ENCODE measurements at regions not wholly inside any gene's neighbourhood (a gene's known extent, or its start where the extent isn't known, plus 50 kb on each side); places are given as distances from the start of the nearest gene placed in this dataset.

- TF ChIP-seq KDM5B (IDR thresholded peaks at IDR 0.05; ENCODE audit: insufficient replicate concordance, low read depth, low read length), result no peak
- TF ChIP-seq ZNF507 (tag; conservative IDR thresholded peaks at IDR 0.05), result no peak
- TF ChIP-seq NFIX (CRISPR knock-in tag; IDR thresholded peaks at IDR 0.05; ENCODE audit: low read depth), result no peak
- no peak for TF ChIP-seq NR2C1 (IDR thresholded peaks at IDR 0.05)
- TF ChIP-seq NR2C1 (tag; IDR thresholded peaks at IDR 0.05), result no peak
- TF ChIP-seq CBX5 (IDR thresholded peaks at IDR 0.05; ENCODE audit: borderline replicate concordance, low read depth), result no peak
- no peak for TF ChIP-seq SREBF1 (IDR thresholded peaks at IDR 0.05; ENCODE audit: borderline replicate concordance, low read depth, low read length)
- TF ChIP-seq E2F4 (CRISPR knock-in tag; IDR thresholded peaks at IDR 0.05; ENCODE audit: low read depth), result no peak
- no peak for TF ChIP-seq NR2F6 (CRISPR knock-in tag; IDR thresholded peaks at IDR 0.05)
- no peak for TF ChIP-seq ATF3 (IDR thresholded peaks at IDR 0.05)
- no peak for TF ChIP-seq ATF3 (CRISPR knock-in tag; conservative IDR thresholded peaks at IDR 0.05)
- TF ChIP-seq PCBP1 (IDR thresholded peaks at IDR 0.05; ENCODE audit: low read depth, low read length, poor library complexity, severe bottlenecking), result no peak
- TF ChIP-seq RUNX1 (IDR thresholded peaks at IDR 0.05; ENCODE audit: low read depth), result no peak
- no peak for TF ChIP-seq NCOA1 (IDR thresholded peaks at IDR 0.05; ENCODE audit: low read depth)
- no peak for TF ChIP-seq TEAD2 (tag; IDR thresholded peaks at IDR 0.05)
- TF ChIP-seq THRB (CRISPR knock-in tag; conservative IDR thresholded peaks at IDR 0.05), result no peak
- TF ChIP-seq CBX1 (IDR thresholded peaks at IDR 0.05; ENCODE audit: low read depth), result no peak
- no peak for TF ChIP-seq TSC22D4 (tag; IDR thresholded peaks at IDR 0.05)
- no peak for TF ChIP-seq OTX1 (CRISPR knock-in tag; IDR thresholded peaks at IDR 0.05)
- no peak for TF ChIP-seq CREB5 (CRISPR knock-in tag; IDR thresholded peaks at IDR 0.05)
- no peak for TF ChIP-seq BRD4 (IDR thresholded peaks at IDR 0.05)
- CTCF ChIA-PET (ENCODE audit: low intra/inter-chr PET ratio), result no interaction called here
- FAIRE-seq (no peak), DNase-seq (ENCODE audit: extremely low read depth in 1 of 4, low spot score in 3 of 4) (no peak), ATAC-seq (no peak)
- WGBS (ENCODE audit: insufficient coverage, low coverage, missing lambda C conversion rate), result 0% methylated on average over 2 of the region's 2 CpGs
- POLR2A ChIA-PET, result no interaction called here
- BruUV-seq (replicated peaks), result no TSS peak
- H3K27ac ChIP-seq (ENCODE audit: extremely low read depth, low read depth, low read length), result no peak overlapping the region
- no peaks in the 10 kb centered on the region for H3K9me3 ChIP-seq (replicated peaks; ENCODE audit: control insufficient read depth, insufficient read depth, low read depth, low read length)
- intact Hi-C loops (cut with micrococcal nuclease), result no loop called here
- H3K4me1 ChIP-seq (replicated peaks in 1 of 2; ENCODE audit: control insufficient read depth in 2 of 2, insufficient read depth in 2 of 2, low read length in 2 of 2), result no peaks in the 10 kb centered on the region
- in situ Hi-C loops (cut with MboI), result no loop called here
- no peaks in the 10 kb centered on the region for H3K27me3 ChIP-seq (ENCODE audit: control insufficient read depth in 2 of 2, insufficient read depth in 2 of 2, low read length in 2 of 2)
- H4K20me1 ChIP-seq (replicated peaks; ENCODE audit: control insufficient read depth, insufficient read depth, low read length), result no peaks in the 10 kb centered on the region
- H3K4me3 ChIP-seq, result no peak overlapping the region
- H3K36me3 ChIP-seq (ENCODE audit: control insufficient read depth, insufficient read depth, low read length), result no peaks in the 10 kb centered on the region
- no peaks in the 10 kb centered on the region for H3K9me1 ChIP-seq (ENCODE audit: control insufficient read depth, insufficient read depth, low read length)
- H3K79me2 ChIP-seq (ENCODE audit: control insufficient read depth, insufficient read depth, low read length), result no peaks in the 10 kb centered on the region
- H2AFZ ChIP-seq (ENCODE audit: low read depth, low read length), result no peak overlapping the region
- no peak overlapping the region for H3K4me2 ChIP-seq (ENCODE audit: insufficient read depth, low read length)
- H3K9ac ChIP-seq (ENCODE audit: insufficient read depth in 1 of 2, low read depth in 2 of 2, low read length in 2 of 2), result no peak overlapping the region
These were observed 112.6 kb upstream of the MB21D2 start for GRCh38 chr3:193030276-193030675.
